Islet precursor cell (in vitro differentiated cells): ENCODE measurements at regions not wholly inside any gene's neighbourhood (a gene's known extent, or its start where the extent isn't known, plus 50 kb on each side); places are given as distances from the start of the nearest gene placed in this dataset.
"Not testable (repeated sequence)": the region's sequence is repeated elsewhere in the genome, so short reads cannot be mapped to it uniquely, and the experiment has no call there.

ENCODE experiments used
- DNase-seq: peaks from one replicate; pipeline ENCODE4 v3.0.0-alpha.2; 2018

GRCh38 chr12:90828621-90829020 lies 126.4 kb downstream of the CCER1 start:
- no peak for DNase-seq

GRCh38 chr12:90827567-90827966 lies 127.4 kb downstream of the CCER1 start:
- no peak for DNase-seq

- no peak for DNase-seq
These were observed 128.9 kb downstream of the CCER1 start for GRCh38 chr12:90826036-90826435.

- DNase-seq: no peak
These were observed 131.1 kb downstream of the CCER1 start for GRCh38 chr12:90823859-90824258.

GRCh38 chr12:90819709-90820108 lies 135.3 kb downstream of the CCER1 start:
- no peak for DNase-seq

GRCh38 chr12:90816353-90817089 lies 138.5 kb downstream of the CCER1 start:
- DNase-seq: no peak

GRCh38 chr12:90809940-90810339 lies 145.0 kb downstream of the CCER1 start:
- no peak for DNase-seq

GRCh38 chr12:90808568-90808967 lies 146.4 kb downstream of the CCER1 start:
- no peak for DNase-seq

- DNase-seq: no peak
These were observed 152.2 kb downstream of the CCER1 start for GRCh38 chr12:90802727-90803126.

- no peak for DNase-seq
These were observed 153.2 kb downstream of the CCER1 start for GRCh38 chr12:90801776-90802175.

- DNase-seq: no peak
These were observed 160.8 kb downstream of the CCER1 start for GRCh38 chr12:90794212-90794611.

GRCh38 chr12:90792718-90793117 lies 162.3 kb downstream of the CCER1 start:
- DNase-seq: not testable (repeated sequence)

GRCh38 chr12:90791445-90791844 lies 163.5 kb downstream of the CCER1 start:
- no peak for DNase-seq

- DNase-seq: no peak
These were observed 164.2 kb downstream of the CCER1 start for GRCh38 chr12:90790747-90791146.

GRCh38 chr12:90773491-90773890 lies 181.5 kb downstream of the CCER1 start:
- DNase-seq: no peak

- DNase-seq: no peak
These were observed 184.1 kb downstream of the CCER1 start for GRCh38 chr12:90770861-90771260.

- no peak for DNase-seq
These were observed 197.0 kb downstream of the CCER1 start for GRCh38 chr12:90757957-90758356.

GRCh38 chr12:90745211-90745610 lies 209.8 kb downstream of the CCER1 start:
- no peak for DNase-seq

- DNase-seq: no peak
These were observed 213.4 kb downstream of the CCER1 start for GRCh38 chr12:90741611-90742010.

- peak; percentile 57 for DNase-seq
These were observed 225.2 kb downstream of the CCER1 start for GRCh38 chr12:90729736-90730135.

GRCh38 chr12:90712671-90713070 lies 242.3 kb downstream of the CCER1 start:
- DNase-seq: no peak

GRCh38 chr12:90710711-90711110 lies 244.3 kb downstream of the CCER1 start:
- no peak for DNase-seq

- DNase-seq: no peak
These were observed 248.9 kb downstream of the CCER1 start for GRCh38 chr12:90706036-90706435.

GRCh38 chr12:90695415-90695814 lies 259.6 kb downstream of the CCER1 start:
- DNase-seq: no peak

- no peak for DNase-seq
These were observed 264.9 kb downstream of the CCER1 start for GRCh38 chr12:90690120-90690519.
